GM12878 (cell line): ENCODE measurements at regions not wholly inside any gene's neighbourhood (a gene's known extent, or its start where the extent isn't known, plus 50 kb on each side); places are given as distances from the start of the nearest gene placed in this dataset.

Experiments used
- ASH2L ChIP-seq: fragments of 300-600, 200-600 bp; sonication (generic); IDR thresholded peaks from 2 replicates; pipeline ENCODE4 v1.6.1; 2017; ENCODE audit warnings: low read depth, mild to moderate bottlenecking, borderline replicate concordance
- CEBPZ ChIP-seq: fragments of 150-350 bp; IDR thresholded peaks from 2 replicates; pipeline ENCODE4 v1.6.1; 2016; ENCODE audit warnings: low read depth, low read length
- ELK1 ChIP-seq: IDR thresholded peaks from 2 replicates; pipeline ENCODE4 v1.6.1; 2012; ENCODE audit warnings: low read depth, low read length, improper control_type of control experiment
- FOS ChIP-seq: IDR thresholded peaks from 3 replicates; pipeline ENCODE4 v1.6.1; 2011; ENCODE audit warnings: borderline replicate concordance; ENCODE audit not compliant: insufficient read length; ENCODE audit errors: extremely low read depth
- HDAC2 ChIP-seq: fragments of 200-600 bp; sonication (generic); IDR thresholded peaks from 2 replicates; pipeline ENCODE4 v1.6.1; 2017
- KDM1A ChIP-seq: fragments of 200-600 bp; sonication (generic); IDR thresholded peaks from 2 replicates; pipeline ENCODE4 v1.6.1; 2016; ENCODE audit warnings: borderline replicate concordance
- MTA3 ChIP-seq: IDR thresholded peaks from 2 replicates; pipeline ENCODE4 v1.6.1; 2012; ENCODE audit warnings: low read length, inconsistent platforms, borderline replicate concordance
- NBN ChIP-seq: fragments of 450-650 bp; IDR thresholded peaks from 2 replicates; pipeline ENCODE4 v1.6.1; 2016
- NFIC ChIP-seq: IDR thresholded peaks from 2 replicates; pipeline ENCODE4 v1.6.1; 2012; ENCODE audit warnings: low read depth, mild to moderate bottlenecking, inconsistent platforms, low read length, moderate library complexity
- NR2C1 ChIP-seq: fragments of 450-650 bp; IDR thresholded peaks from 2 replicates; pipeline ENCODE4 v1.6.1; 2017; ENCODE audit warnings: antibody characterized with exemption, mild to moderate bottlenecking, moderate library complexity
- RAD51 ChIP-seq: fragments of 450-650 bp; IDR thresholded peaks from 2 replicates; pipeline ENCODE4 v1.6.1; 2016; ENCODE audit warnings: moderate library complexity, mild to moderate bottlenecking, inconsistent platforms
- RELA ChIP-seq: fragments of 450-650 bp; IDR thresholded peaks from 2 replicates; pipeline ENCODE4 v1.8.0; 2014; ENCODE audit warnings: borderline replicate concordance; ENCODE audit not compliant: partially characterized antibody
- REST ChIP-seq: IDR thresholded peaks from 2 replicates; pipeline ENCODE4 v1.6.1; 2012; ENCODE audit warnings: mild to moderate bottlenecking, low read depth, low read length
- SIX5 ChIP-seq: IDR thresholded peaks from 2 replicates; pipeline ENCODE4 v1.6.1; 2011; ENCODE audit warnings: mild to moderate bottlenecking, low read depth, low read length, moderate library complexity; ENCODE audit not compliant: severe bottlenecking
- SKIL ChIP-seq: fragments of 450-650 bp; IDR thresholded peaks from 2 replicates; pipeline ENCODE4 v1.6.1; 2017; ENCODE audit warnings: mild to moderate bottlenecking, low read depth, inconsistent platforms; ENCODE audit not compliant: poor library complexity, severe bottlenecking
- TBL1XR1 ChIP-seq: IDR thresholded peaks from 2 replicates; pipeline ENCODE4 v1.6.1; 2012; ENCODE audit warnings: low read depth, low read length, improper control_type of control experiment
- YY1 ChIP-seq: IDR thresholded peaks from 2 replicates; pipeline ENCODE4 v1.6.1; 2011; ENCODE audit warnings: low read depth, mild to moderate bottlenecking, low read length
- ZNF207 ChIP-seq: fragments of 450-650 bp; IDR thresholded peaks from 2 replicates; pipeline ENCODE4 v1.6.1; 2014; ENCODE audit warnings: antibody characterized with exemption, mild to moderate bottlenecking, borderline replicate concordance

GRCh38 chr18:64202210-64202836 lies 53.4 kb upstream of the LINC00305 start (continued):
- TF ChIP-seq CEBPZ (no peak), ASH2L (no peak), NFIC (no peak), RAD51 (no peak), ELK1 (no peak), HDAC2 (no peak), REST (no peak), SKIL (no peak), NR2C1 (peak; percentile 46; the same call in 1 of the 2 replicates), RELA (no peak), YY1 (no peak), SIX5 (no peak), NBN (0 out of 2 replicates have a peak, but pooled peaks have one; percentile 19), ZNF207 (no peak), FOS (no peak), KDM1A (no peak), TBL1XR1 (no peak), MTA3 (no peak)
